Nephron (organoid): ENCODE measurements at regions not wholly inside any gene's neighbourhood (a gene's known extent, or its start where the extent isn't known, plus 50 kb on each side); places are given as distances from the start of the nearest gene placed in this dataset.

ENCODE experiments used
- H3K27ac Mint-ChIP-seq, 3 experiments: 2 replicates each; pipeline ENCODE4 v1.8.0; 2020; ENCODE audit warnings: mixed read lengths in 3 of 3, mild to moderate bottlenecking in 2 of 3, moderate library complexity in 1 of 3
- H3K27me3 Mint-ChIP-seq: 2 replicates; pipeline ENCODE4 v1.8.0; 2021; ENCODE audit warnings: low read depth, mild to moderate bottlenecking, moderate library complexity, mixed read lengths
- H3K36me3 Mint-ChIP-seq: 2 replicates; pipeline ENCODE4 v1.8.0; 2020; ENCODE audit warnings: low read depth, mixed read lengths
- H3K4me1 Mint-ChIP-seq: 2 replicates; pipeline ENCODE4 v1.8.0; 2020; ENCODE audit warnings: mixed read lengths
- H3K4me3 Mint-ChIP-seq, 3 experiments: 2 replicates each; pipeline ENCODE4 v1.8.0; 2020; ENCODE audit warnings: mild to moderate bottlenecking in 3 of 3, mixed read lengths in 3 of 3, moderate library complexity in 2 of 3
- H3K9me3 Mint-ChIP-seq: 2 replicates; pipeline ENCODE4 v1.8.0; 2020; ENCODE audit warnings: mixed read lengths
- TF ChIP-seq, protein P1 (sequence below), 3 experiments: fragments of 200-600 bp; sonication (generic); IDR thresholded peaks; one replicate each; pipeline ENCODE4 v1.5.0; 2021; ENCODE audit warnings: antibody characterized with exemption in 3 of 3; ENCODE audit not compliant: unreplicated experiment in 3 of 3

DNA sequence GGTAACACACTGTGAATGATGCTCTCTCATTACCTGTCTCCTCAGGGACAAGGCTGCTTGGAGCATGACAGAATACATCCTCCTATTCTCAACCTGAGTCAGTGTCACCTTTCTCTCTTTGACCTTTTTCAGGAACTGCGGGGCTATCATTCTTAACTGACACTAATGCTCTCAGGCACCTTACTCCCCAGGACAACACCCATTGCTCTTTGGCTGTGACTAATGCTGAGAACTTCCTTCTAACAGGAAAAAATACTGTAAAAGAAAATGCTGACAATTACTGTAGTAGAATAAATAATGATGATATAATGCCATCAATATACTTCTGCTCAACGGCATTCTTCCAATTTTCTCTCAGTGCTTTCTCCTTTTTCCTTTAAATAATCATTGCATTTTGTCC lies 2082.7 kb upstream of the RAG2 start:
- Mint-ChIP-seq H3K27ac (no peak overlapping the region), H3K27me3 (peaks cover 4% of the 10 kb centered on the region), H3K36me3 (no peaks in the 10 kb centered on the region), H3K4me3 (no peak overlapping the region), H3K9me3 (no peaks in the 10 kb centered on the region), H3K4me1 (no peaks in the 10 kb centered on the region)
- TF ChIP-seq, protein P1, sequence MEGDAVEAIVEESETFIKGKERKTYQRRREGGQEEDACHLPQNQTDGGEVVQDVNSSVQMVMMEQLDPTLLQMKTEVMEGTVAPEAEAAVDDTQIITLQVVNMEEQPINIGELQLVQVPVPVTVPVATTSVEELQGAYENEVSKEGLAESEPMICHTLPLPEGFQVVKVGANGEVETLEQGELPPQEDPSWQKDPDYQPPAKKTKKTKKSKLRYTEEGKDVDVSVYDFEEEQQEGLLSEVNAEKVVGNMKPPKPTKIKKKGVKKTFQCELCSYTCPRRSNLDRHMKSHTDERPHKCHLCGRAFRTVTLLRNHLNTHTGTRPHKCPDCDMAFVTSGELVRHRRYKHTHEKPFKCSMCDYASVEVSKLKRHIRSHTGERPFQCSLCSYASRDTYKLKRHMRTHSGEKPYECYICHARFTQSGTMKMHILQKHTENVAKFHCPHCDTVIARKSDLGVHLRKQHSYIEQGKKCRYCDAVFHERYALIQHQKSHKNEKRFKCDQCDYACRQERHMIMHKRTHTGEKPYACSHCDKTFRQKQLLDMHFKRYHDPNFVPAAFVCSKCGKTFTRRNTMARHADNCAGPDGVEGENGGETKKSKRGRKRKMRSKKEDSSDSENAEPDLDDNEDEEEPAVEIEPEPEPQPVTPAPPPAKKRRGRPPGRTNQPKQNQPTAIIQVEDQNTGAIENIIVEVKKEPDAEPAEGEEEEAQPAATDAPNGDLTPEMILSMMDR (IDR thresholded peaks at IDR 0.05; ENCODE audit: unreplicated experiment in 3 of 3): no peak

GRCh38 chr11:38680166-38680565 lies 2082.1 kb upstream of the RAG2 start:
- no peak overlapping the region for H3K4me3 Mint-ChIP-seq
- no peaks in the 10 kb centered on the region for H3K36me3 Mint-ChIP-seq
- no peak overlapping the region for H3K27ac Mint-ChIP-seq
- no peaks in the 10 kb centered on the region for H3K4me1 Mint-ChIP-seq
- peaks cover 4% of the 10 kb centered on the region for H3K27me3 Mint-ChIP-seq
- no peaks in the 10 kb centered on the region for H3K9me3 Mint-ChIP-seq
- TF ChIP-seq, protein P1 (IDR thresholded peaks at IDR 0.05; ENCODE audit: unreplicated experiment in 3 of 3): no peak

DNA sequence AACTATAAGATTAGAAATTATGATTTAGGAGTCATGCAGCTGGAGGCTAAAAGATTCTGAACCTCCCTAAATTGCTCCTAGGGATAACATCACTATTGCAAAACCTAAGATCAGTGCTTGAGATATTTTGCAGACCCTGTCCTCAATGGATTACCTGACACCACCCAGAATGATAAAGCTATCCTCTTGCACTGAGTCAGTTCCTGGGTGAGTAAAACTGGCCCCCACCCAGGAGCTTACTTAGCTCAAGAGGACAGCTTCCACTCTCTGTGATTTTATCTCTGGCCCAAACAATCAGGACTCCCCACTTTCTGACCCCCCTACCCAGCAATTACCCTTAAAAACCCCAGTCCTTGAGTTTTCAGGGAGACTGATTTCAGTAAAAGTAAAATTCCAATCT lies 2074.4 kb upstream of the RAG2 start:
- H3K27ac Mint-ChIP-seq: no peak overlapping the region
- H3K36me3 Mint-ChIP-seq: no peaks in the 10 kb centered on the region
- no peaks in the 10 kb centered on the region for H3K27me3 Mint-ChIP-seq
- TF ChIP-seq, protein P1 (IDR thresholded peaks at IDR 0.05; ENCODE audit: unreplicated experiment in 3 of 3): no peak
- no peak overlapping the region for H3K4me3 Mint-ChIP-seq
- H3K4me1 Mint-ChIP-seq: no peaks in the 10 kb centered on the region
- no peaks in the 10 kb centered on the region for H3K9me3 Mint-ChIP-seq

- Mint-ChIP-seq H3K27ac (no peak overlapping the region), H3K4me3 (no peak overlapping the region), H3K27me3 (no peaks in the 10 kb centered on the region), H3K9me3 (no peaks in the 10 kb centered on the region), H3K4me1 (no peaks in the 10 kb centered on the region), H3K36me3 (no peaks in the 10 kb centered on the region)
- TF ChIP-seq, protein P1 (IDR thresholded peaks at IDR 0.05; ENCODE audit: unreplicated experiment in 3 of 3): no peak
These were observed 2069.3 kb upstream of the RAG2 start for GRCh38 chr11:38667359-38667758.

GRCh38 chr11:38648604-38649003 lies 2050.6 kb upstream of the RAG2 start:
- no peak overlapping the region for H3K27ac Mint-ChIP-seq

GRCh38 chr11:38646382-38646781 lies 2048.3 kb upstream of the RAG2 start:
- Mint-ChIP-seq H3K4me1 (no peaks in the 10 kb centered on the region), H3K9me3 (peaks cover 5% of the 10 kb centered on the region), H3K27me3 (no peaks in the 10 kb centered on the region), H3K4me3 (no peak overlapping the region), H3K36me3 (no peaks in the 10 kb centered on the region), H3K27ac (no peak overlapping the region)
- TF ChIP-seq, protein P1 (IDR thresholded peaks at IDR 0.05; ENCODE audit: unreplicated experiment in 3 of 3): no peak

More at GRCh38 chr11:38648604-38649003, 2050.6 kb upstream of the RAG2 start:
- no peaks in the 10 kb centered on the region for H3K4me1 Mint-ChIP-seq
- H3K27me3 Mint-ChIP-seq: no peaks in the 10 kb centered on the region
- no peaks in the 10 kb centered on the region for H3K36me3 Mint-ChIP-seq
- no peak overlapping the region for H3K4me3 Mint-ChIP-seq
- TF ChIP-seq, protein P1 (IDR thresholded peaks at IDR 0.05; ENCODE audit: unreplicated experiment in 3 of 3): no peak
- no peaks in the 10 kb centered on the region for H3K9me3 Mint-ChIP-seq
